Fibroblast of lung (primary cell): ENCODE measurements at regions not wholly inside any gene's neighbourhood (a gene's known extent, or its start where the extent isn't known, plus 50 kb on each side); places are given as distances from the start of the nearest gene placed in this dataset.

ENCODE experiments used
- DNase-seq, 2 donors: peaks; one replicate each; pipeline versions ENCODE4 v3.0.0 to v3.0.0-alpha.2; 2010; ENCODE audit warnings: low read depth in 2 of 2
- H2AFZ ChIP-seq: 2 replicates; pipeline ENCODE4 v1.5.1; 2012; ENCODE audit warnings: low read length, control low read depth, inconsistent platforms
- H3K27ac ChIP-seq: 2 replicates; pipeline ENCODE4 v1.5.1; 2011; ENCODE audit warnings: low read length, control low read depth; ENCODE audit not compliant: insufficient read depth
- H3K27me3 ChIP-seq: 2 replicates; pipeline ENCODE4 v1.5.1; 2011; ENCODE audit warnings: mild to moderate bottlenecking, low read length; ENCODE audit not compliant: control insufficient read depth, insufficient read depth
- H3K36me3 ChIP-seq: 2 replicates; pipeline ENCODE4 v1.5.1; 2011; ENCODE audit warnings: low read length; ENCODE audit not compliant: control insufficient read depth, insufficient read depth
- H3K4me1 ChIP-seq: 2 replicates; pipeline ENCODE4 v1.5.1; 2011; ENCODE audit warnings: low read length; ENCODE audit not compliant: control insufficient read depth, insufficient read depth; ENCODE audit errors: extremely low read depth
- H3K4me2 ChIP-seq: 2 replicates; pipeline ENCODE4 v1.5.1; 2011; ENCODE audit warnings: low read length, control low read depth; ENCODE audit not compliant: insufficient read depth; ENCODE audit errors: extremely low read depth
- H3K4me3 ChIP-seq, 4 experiments: fragments of 200-600 bp in 1 of 4; sonication (generic) in 1 of 4; replicated peaks in 1 of 4; 2 replicates each; pipeline ENCODE4 v1.5.1; 2011 to 2016; ENCODE audit warnings: low read length in 4 of 4, low read depth in 3 of 4, mild to moderate bottlenecking in 3 of 4, control low read depth in 2 of 4, inconsistent platforms in 1 of 4, mixed read lengths in 1 of 4; ENCODE audit not compliant: insufficient read depth in 1 of 4; ENCODE audit errors: control extremely low read depth in 1 of 4
- H3K79me2 ChIP-seq: 2 replicates; pipeline ENCODE4 v1.5.1; 2012; ENCODE audit warnings: mild to moderate bottlenecking, low read length, inconsistent platforms; ENCODE audit not compliant: control insufficient read depth, insufficient read depth
- H3K9ac ChIP-seq: 2 replicates; pipeline ENCODE4 v1.5.1; 2011; ENCODE audit warnings: mild to moderate bottlenecking, low read length, control low read depth; ENCODE audit not compliant: insufficient read depth
- H3K9me3 ChIP-seq: 2 replicates; pipeline ENCODE4 v1.5.1; 2012; ENCODE audit warnings: low read depth, low read length; ENCODE audit not compliant: control insufficient read depth, insufficient read depth
- H4K20me1 ChIP-seq: 2 replicates; pipeline ENCODE4 v1.5.1; 2011; ENCODE audit warnings: low read length; ENCODE audit not compliant: control insufficient read depth, insufficient read depth; ENCODE audit errors: extremely low read depth
- CTCF ChIP-seq, 2 donors: IDR thresholded peaks in 1 of 2; conservative IDR thresholded peaks in 1 of 2; 1 replicate in 1 of 2; 2 replicates in 1 of 2; pipeline ENCODE4 v1.5.1; 2011 to 2012; ENCODE audit warnings: low read length in 2 of 2, control low read depth in 1 of 2, inconsistent platforms in 1 of 2, low read depth in 1 of 2, mild to moderate bottlenecking in 1 of 2
- EZH2 ChIP-seq: IDR thresholded peaks from 2 replicates; pipeline ENCODE4 v1.5.1; 2012; ENCODE audit warnings: low read length, control low read depth, mild to moderate bottlenecking; ENCODE audit errors: missing control alignments

GRCh38 chr1:84073266-84073665 is 70.8 kb upstream of the PRKACB start:
- Histone ChIP-seq H3K9ac (no peak overlapping the region), H3K79me2 (no peaks in the 10 kb centered on the region), H3K4me1 (peaks cover 2% of the 10 kb centered on the region), H3K27ac (no peak overlapping the region), H3K27me3 (no peaks in the 10 kb centered on the region), H4K20me1 (no peaks in the 10 kb centered on the region), H3K4me2 (no peak overlapping the region), H3K4me3 (no peak overlapping the region), H3K9me3 (no peaks in the 10 kb centered on the region), H2AFZ (no peak overlapping the region), H3K36me3 (no peaks in the 10 kb centered on the region)
- DNase-seq: peak; percentile 18 to 47
- TF ChIP-seq EZH2 (no peak), CTCF (conservative IDR thresholded peaks at IDR 0.05 in 1 of 2, IDR thresholded peaks at IDR 0.05 in 1 of 2; ENCODE audit: low read depth in 1 of 2, low read length in 2 of 2) (no peak)

GRCh38 chr1:84069236-84069845 is 70.4 kb upstream of the TTLL7 start:
- TF ChIP-seq CTCF (conservative IDR thresholded peaks at IDR 0.05 in 1 of 2, IDR thresholded peaks at IDR 0.05 in 1 of 2; ENCODE audit: low read depth in 1 of 2, low read length in 2 of 2): no peak
- no peak for TF ChIP-seq EZH2
- H3K27me3 ChIP-seq: no peaks in the 10 kb centered on the region

GRCh38 chr1:84062496-84062895 is 63.6 kb upstream of the TTLL7 start:
- H4K20me1 ChIP-seq: no peaks in the 10 kb centered on the region
- no peak overlapping the region for H3K4me2 ChIP-seq
- no peaks in the 10 kb centered on the region for H3K9me3 ChIP-seq
- no peak overlapping the region for H3K4me3 ChIP-seq
- no peak overlapping the region for H3K27ac ChIP-seq
- DNase-seq: no peak
- H3K9ac ChIP-seq: no peak overlapping the region
- no peaks in the 10 kb centered on the region for H3K4me1 ChIP-seq
- no peak for TF ChIP-seq EZH2
- no peak for TF ChIP-seq CTCF (conservative IDR thresholded peaks at IDR 0.05 in 1 of 2, IDR thresholded peaks at IDR 0.05 in 1 of 2; ENCODE audit: low read depth in 1 of 2, low read length in 2 of 2)
- H3K36me3 ChIP-seq: no peaks in the 10 kb centered on the region
- H3K79me2 ChIP-seq: no peaks in the 10 kb centered on the region
- no peaks in the 10 kb centered on the region for H3K27me3 ChIP-seq
- H2AFZ ChIP-seq: no peak overlapping the region

More at GRCh38 chr1:84069236-84069845, 70.4 kb upstream of the TTLL7 start:
- H3K36me3 ChIP-seq: no peaks in the 10 kb centered on the region
- no peak overlapping the region for H3K4me2 ChIP-seq
- H3K4me1 ChIP-seq: no peaks in the 10 kb centered on the region
- DNase-seq: peak in 1 of 2 donors; percentile 19
- no peaks in the 10 kb centered on the region for H4K20me1 ChIP-seq
- no peak overlapping the region for H3K9ac ChIP-seq
- H3K79me2 ChIP-seq: no peaks in the 10 kb centered on the region
- H3K27ac ChIP-seq: no peak overlapping the region
- no peak overlapping the region for H3K4me3 ChIP-seq
- H3K9me3 ChIP-seq: no peaks in the 10 kb centered on the region
- H2AFZ ChIP-seq: no peak overlapping the region
